ENCODE measurements at regions not wholly inside any gene's neighbourhood (a gene's known extent, or its start where the extent isn't known, plus 50 kb on each side); places are given as distances from the start of the nearest gene placed in this dataset.

GRCh38 chr10:85407088-85407487 is 959.5 kb downstream of the GRID1 start:
- WGBS, 2 experiments (ENCODE audit: extremely low coverage in 2 of 2, insufficient read length in 1 of 2) = no CpG with 5 or more reads among the region's 3 CpGs
- TF ChIP-seq NFE2L2 (IDR thresholded peaks at IDR 0.05; ENCODE audit: low read depth, low read length) = no peak
- no peak for TF ChIP-seq CEBPB (IDR thresholded peaks at IDR 0.05; ENCODE audit: low read depth, low read length)
- no peak for TF ChIP-seq RCOR1 (IDR thresholded peaks at IDR 0.05; ENCODE audit: insufficient replicate concordance, low read length)
- no peak for TF ChIP-seq FOS (IDR thresholded peaks at IDR 0.05; ENCODE audit: low read depth, low read length)
- no peak for TF ChIP-seq POLR2A (IDR thresholded peaks at IDR 0.05; ENCODE audit: low read depth, low read length)
- TF ChIP-seq MAFK (IDR thresholded peaks at IDR 0.05; ENCODE audit: low read depth, low read length) = no peak
- TF ChIP-seq CTCF (conservative IDR thresholded peaks at IDR 0.05; ENCODE audit: low read depth, low read length) = no peak
- TF ChIP-seq, protein P1, sequence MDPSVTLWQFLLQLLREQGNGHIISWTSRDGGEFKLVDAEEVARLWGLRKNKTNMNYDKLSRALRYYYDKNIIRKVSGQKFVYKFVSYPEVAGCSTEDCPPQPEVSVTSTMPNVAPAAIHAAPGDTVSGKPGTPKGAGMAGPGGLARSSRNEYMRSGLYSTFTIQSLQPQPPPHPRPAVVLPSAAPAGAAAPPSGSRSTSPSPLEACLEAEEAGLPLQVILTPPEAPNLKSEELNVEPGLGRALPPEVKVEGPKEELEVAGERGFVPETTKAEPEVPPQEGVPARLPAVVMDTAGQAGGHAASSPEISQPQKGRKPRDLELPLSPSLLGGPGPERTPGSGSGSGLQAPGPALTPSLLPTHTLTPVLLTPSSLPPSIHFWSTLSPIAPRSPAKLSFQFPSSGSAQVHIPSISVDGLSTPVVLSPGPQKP (IDR thresholded peaks at IDR 0.05; ENCODE audit: borderline replicate concordance, low read depth, low read length) = no peak
- no peak for TF ChIP-seq SMC3 (IDR thresholded peaks at IDR 0.05; ENCODE audit: low read depth, low read length)
- no peak for TF ChIP-seq RFX5 (IDR thresholded peaks at IDR 0.05; ENCODE audit: low read depth, low read length)
- TF ChIP-seq MXI1 (IDR thresholded peaks at IDR 0.05; ENCODE audit: borderline replicate concordance, low read depth, low read length) = no peak
- TF ChIP-seq CHD1 (IDR thresholded peaks at IDR 0.05; ENCODE audit: low read depth, low read length) = no peak
- no peak for TF ChIP-seq BHLHE40 (IDR thresholded peaks at IDR 0.05; ENCODE audit: low read depth, low read length)
- no peak for TF ChIP-seq MAZ (IDR thresholded peaks at IDR 0.05; ENCODE audit: borderline replicate concordance, low read depth, low read length)
- TF ChIP-seq, protein P2, sequence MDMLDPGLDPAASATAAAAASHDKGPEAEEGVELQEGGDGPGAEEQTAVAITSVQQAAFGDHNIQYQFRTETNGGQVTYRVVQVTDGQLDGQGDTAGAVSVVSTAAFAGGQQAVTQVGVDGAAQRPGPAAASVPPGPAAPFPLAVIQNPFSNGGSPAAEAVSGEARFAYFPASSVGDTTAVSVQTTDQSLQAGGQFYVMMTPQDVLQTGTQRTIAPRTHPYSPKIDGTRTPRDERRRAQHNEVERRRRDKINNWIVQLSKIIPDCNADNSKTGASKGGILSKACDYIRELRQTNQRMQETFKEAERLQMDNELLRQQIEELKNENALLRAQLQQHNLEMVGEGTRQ (IDR thresholded peaks at IDR 0.05; ENCODE audit: low read depth, low read length) = no peak
- TF ChIP-seq RAD21 (IDR thresholded peaks at IDR 0.05; ENCODE audit: low read length) = no peak
- CTCF ChIA-PET = no interaction called here
- H3K79me1 ChIP-seq (ENCODE audit: low read depth in 1 of 2, low read length in 2 of 2) = no peaks in the 10 kb centered on the region
- H3K27me3 ChIP-seq (ENCODE audit: control insufficient read depth, insufficient read depth, low read length) = no peaks in the 10 kb centered on the region
- dilution Hi-C loops (cut with HindIII; ENCODE audit: low sequenced_read_pairs, unreplicated experiment) (no loop called here), intact Hi-C loops (cut with micrococcal nuclease) (no loop called here), in situ Hi-C loops (cut with MboI; ENCODE audit: low sequenced_read_pairs) (no loop called here)
- H2BK20ac ChIP-seq (ENCODE audit: low read depth, low read length) = no peak overlapping the region
- no peak overlapping the region for H4K8ac ChIP-seq (ENCODE audit: low read depth in 2 of 2, low read length in 2 of 2)
- no peak overlapping the region for H2BK5ac ChIP-seq (ENCODE audit: low read depth, low read length, poor library complexity, severe bottlenecking)
- H3K9ac ChIP-seq (ENCODE audit: low read depth, low read length) = no peak overlapping the region
- H2BK15ac ChIP-seq (ENCODE audit: low read depth, low read length) = no peak overlapping the region
- H3K4me1 ChIP-seq (ENCODE audit: control insufficient read depth, insufficient read depth, low read length) = no peaks in the 10 kb centered on the region
- H2BK120ac ChIP-seq (ENCODE audit: low read depth, low read length) = no peak overlapping the region
- no peak for DNase-seq
- no peak overlapping the region for H3K4me2 ChIP-seq (ENCODE audit: low read depth, low read length)
- POLR2A ChIA-PET (ENCODE audit: unreplicated experiment) = no interaction called here
- H3K9me1 ChIP-seq (ENCODE audit: insufficient read depth, low read length) = no peaks in the 10 kb centered on the region
- no peak for ATAC-seq (ENCODE audit: low read depth)
- no TSS peak for BruUV-seq (replicated peaks)
- H3K56ac ChIP-seq (ENCODE audit: extremely low read depth, insufficient read depth, low read length) = no peak overlapping the region
- no peak overlapping the region for H2AK9ac ChIP-seq (replicated peaks; ENCODE audit: low read depth, low read length, poor library complexity)
- H2AK5ac ChIP-seq (ENCODE audit: low read depth, low read length) = no peak overlapping the region
- H3K14ac ChIP-seq (replicated peaks; ENCODE audit: low read depth, low read length) = no peak overlapping the region
- H4K20me1 ChIP-seq (ENCODE audit: insufficient read depth, low read length) = no peaks in the 10 kb centered on the region
- H4K5ac ChIP-seq (ENCODE audit: low read depth, low read length) = no peak overlapping the region
- H4K91ac ChIP-seq (ENCODE audit: insufficient read depth, low read depth, low read length) = no peak overlapping the region
- no peak overlapping the region for H3K18ac ChIP-seq (ENCODE audit: low read depth, low read length)
- H2AFZ ChIP-seq (replicated peaks; ENCODE audit: low read length, poor library complexity) = no peak overlapping the region
- no peak overlapping the region for H3K4me3 ChIP-seq (ENCODE audit: insufficient read depth, low read depth, low read length)
- H3K4ac ChIP-seq (ENCODE audit: low read depth, low read length) = no peak overlapping the region
- H3K9me3 ChIP-seq (ENCODE audit: control insufficient read depth, insufficient read depth, low read length) = peaks cover 17% of the 10 kb centered on the region
- no peak overlapping the region for H3K27ac ChIP-seq (ENCODE audit: insufficient read depth, low read length)
- no peak overlapping the region for H3K23ac ChIP-seq (ENCODE audit: low read depth, low read length)
- no peaks in the 10 kb centered on the region for H3K36me3 ChIP-seq (ENCODE audit: control insufficient read depth, insufficient read depth, low read length)
